SK-N-SH (cell line): ENCODE measurements at regions not wholly inside any gene's neighbourhood (a gene's known extent, or its start where the extent isn't known, plus 50 kb on each side); places are given as distances from the start of the nearest gene placed in this dataset.

ENCODE experiments used
- CTCF ChIA-PET: fragments of 300-600, 350-600 bp; formaldehyde crosslinking; extraction: SDS; loops from one replicate; lab custom pipeline; 2021; lab: Yijun Ruan, JAX
- POLR2A ChIA-PET: fragments of 350-600 bp; sonication (Branson Sonifier 250); formaldehyde crosslinking; extraction: SDS; loops from one replicate; lab custom pipeline; 2020; ENCODE audit warnings: antibody characterized with exemption, inconsistent platforms; lab: Yijun Ruan, JAX
- DNase-seq: peaks from one replicate; pipeline ENCODE4 v3.0.0; 2012
- H2AFZ ChIP-seq: fragments of 200-600 bp; sonication (generic); 2 replicates; pipeline ENCODE4 v1.8.1; 2016; ENCODE audit warnings: antibody characterized with exemption, mild to moderate bottlenecking, low read depth
- H3F3A ChIP-seq: fragments of 200-600 bp; sonication (generic); replicated peaks from 2 replicates; pipeline ENCODE3; 2016; ENCODE audit warnings: antibody characterized with exemption, mild to moderate bottlenecking; ENCODE audit not compliant: insufficient read depth
- H3K27ac ChIP-seq, 2 experiments: fragments of 200-500 bp in 1 of 2; fragments of 200-600 bp in 1 of 2; sonication (Bioruptor generic) in 1 of 2; sonication (generic), shearing (Covaris generic) in 1 of 2; 2 replicates each; pipeline versions ENCODE4 v1.5.1 to v1.6.1; 2014 to 2016; ENCODE audit warnings: low read depth in 2 of 2, inconsistent platforms in 1 of 2, low read length in 1 of 2, mild to moderate bottlenecking in 1 of 2, mixed read lengths in 1 of 2
- H3K27me3 ChIP-seq: fragments of 200-600 bp; sonication (generic), shearing (Covaris generic); 2 replicates; pipeline ENCODE4 v1.6.1; 2016; ENCODE audit warnings: mixed run types; ENCODE audit not compliant: insufficient read depth
- H3K36me3 ChIP-seq, 2 experiments: fragments of 200-500 bp in 1 of 2; fragments of 200-600 bp in 1 of 2; sonication (Bioruptor generic) in 1 of 2; sonication (generic) in 1 of 2; replicated peaks in 1 of 2; 2 replicates each; pipeline versions ENCODE3 to v1.5.1; 2014 to 2016; ENCODE audit warnings: low read length in 1 of 2, mild to moderate bottlenecking in 1 of 2; ENCODE audit not compliant: insufficient read depth in 2 of 2, control insufficient read depth in 1 of 2
- H3K4me1 ChIP-seq, 2 experiments: fragments of 200-500 bp in 1 of 2; fragments of 200-600 bp in 1 of 2; sonication (Bioruptor generic) in 1 of 2; sonication (generic), shearing (Covaris generic) in 1 of 2; 2 replicates each; pipeline versions ENCODE4 v1.5.1 to v1.6.1; 2014 to 2016; ENCODE audit warnings: low read depth in 1 of 2, low read length in 1 of 2, mixed run types in 1 of 2; ENCODE audit not compliant: insufficient read depth in 2 of 2, control insufficient read depth in 1 of 2
- H3K4me2 ChIP-seq: fragments of 200-600 bp; sonication (generic), shearing (Covaris generic); 2 replicates; pipeline ENCODE4 v1.6.1; 2017; ENCODE audit warnings: mixed run types
- H3K4me3 ChIP-seq, 2 experiments: fragments of 200-500 bp in 1 of 2; fragments of 200-600 bp in 1 of 2; sonication (Bioruptor generic) in 1 of 2; sonication (generic), shearing (Covaris generic) in 1 of 2; 2 replicates each; pipeline versions ENCODE4 v1.5.1 to v1.8.1; 2014 to 2016; ENCODE audit warnings: low read depth in 2 of 2, inconsistent platforms in 1 of 2, low read length in 1 of 2, mild to moderate bottlenecking in 1 of 2, mixed read lengths in 1 of 2, moderate library complexity in 1 of 2
- H3K79me2 ChIP-seq: fragments of 200-600 bp; sonication (generic); 2 replicates; pipeline ENCODE4 v1.8.1; 2017; ENCODE audit warnings: mild to moderate bottlenecking; ENCODE audit not compliant: insufficient read depth
- H3K9ac ChIP-seq: fragments of 200-600 bp; sonication (generic); 2 replicates; pipeline ENCODE4 v1.6.1; 2017; ENCODE audit warnings: mixed run types
- H3K9me2 ChIP-seq: fragments of 200-600 bp; sonication (generic); 2 replicates; pipeline ENCODE4 v1.6.1; 2017; ENCODE audit warnings: mixed run types
- H3K9me3 ChIP-seq: fragments of 200-600 bp; sonication (generic); 2 replicates; pipeline ENCODE4 v1.6.1; 2017; ENCODE audit warnings: mixed run types, mild to moderate bottlenecking, moderate library complexity
- H4K20me1 ChIP-seq: fragments of 200-600 bp; sonication (generic); 2 replicates; pipeline ENCODE4 v1.6.1; 2017; ENCODE audit warnings: mild to moderate bottlenecking, mixed run types; ENCODE audit not compliant: insufficient read depth
- CHD2 ChIP-seq: fragments of 150-350 bp; IDR thresholded peaks from 2 replicates; pipeline ENCODE4 v1.6.1; 2018; ENCODE audit warnings: low read length; ENCODE audit not compliant: partially characterized antibody
- CTCF ChIP-seq: fragments of 200-600 bp; sonication (generic); IDR thresholded peaks from 2 replicates; pipeline ENCODE4 v1.6.1; 2017; ENCODE audit warnings: antibody characterized with exemption, mild to moderate bottlenecking, moderate library complexity
- EP300 ChIP-seq, 2 experiments: IDR thresholded peaks; 2 replicates each; pipeline versions ENCODE4 v1.4.0 to v1.6.1; 2012; ENCODE audit warnings: borderline replicate concordance in 1 of 2, low read depth in 1 of 2, low read length in 1 of 2
- FOSL2 ChIP-seq: IDR thresholded peaks from 2 replicates; pipeline ENCODE4 v1.4.0; 2012; ENCODE audit warnings: low read depth, mild to moderate bottlenecking, moderate library complexity, borderline replicate concordance
- MAX ChIP-seq: IDR thresholded peaks from 2 replicates; pipeline ENCODE4 v1.4.0; 2012; ENCODE audit warnings: low read depth
- MEF2A ChIP-seq: IDR thresholded peaks from 2 replicates; pipeline ENCODE4 v1.4.0; 2012; ENCODE audit warnings: low read depth, borderline replicate concordance
- MXI1 ChIP-seq: IDR thresholded peaks from 2 replicates; pipeline ENCODE4 v1.6.1; 2012; ENCODE audit warnings: mild to moderate bottlenecking, low read depth, low read length, improper control_type of control experiment
- NRF1 ChIP-seq: IDR thresholded peaks from 2 replicates; pipeline ENCODE4 v1.6.1; 2012; ENCODE audit warnings: low read depth, mild to moderate bottlenecking, low read length
- POLR2AphosphoS5 ChIP-seq: IDR thresholded peaks from 2 replicates; pipeline ENCODE4 v1.6.1; 2012; ENCODE audit warnings: low read depth, low read length
- RCOR1 ChIP-seq: fragments of 150-350 bp; IDR thresholded peaks from 2 replicates; pipeline ENCODE4 v1.6.1; 2017; ENCODE audit warnings: antibody characterized with exemption, low read length
- REST ChIP-seq: IDR thresholded peaks from 2 replicates; pipeline ENCODE4 v1.6.1; 2012; ENCODE audit warnings: mild to moderate bottlenecking, low read depth, low read length, moderate library complexity
- RFX5 ChIP-seq: IDR thresholded peaks from 2 replicates; pipeline ENCODE4 v1.6.1; 2012; ENCODE audit warnings: mild to moderate bottlenecking, improper control_type of control experiment, low read length
- RXRA ChIP-seq: IDR thresholded peaks from 2 replicates; pipeline ENCODE4 v1.4.0; 2012; ENCODE audit warnings: low read depth, mild to moderate bottlenecking, borderline replicate concordance
- SIN3A ChIP-seq: IDR thresholded peaks from 2 replicates; pipeline ENCODE4 v1.6.1; 2012; ENCODE audit warnings: low read depth, mild to moderate bottlenecking, low read length, moderate library complexity, borderline replicate concordance
- TAF1 ChIP-seq: IDR thresholded peaks from 2 replicates; pipeline ENCODE4 v1.6.1; 2012; ENCODE audit warnings: low read depth, mild to moderate bottlenecking, low read length, moderate library complexity, borderline replicate concordance
- USF2 ChIP-seq: fragments of 150-350 bp; IDR thresholded peaks from 2 replicates; pipeline ENCODE4 v1.6.1; 2017; ENCODE audit warnings: antibody characterized with exemption, low read length, low read depth, borderline replicate concordance
- WGBS: methylation state at CpG from one replicate; pipeline ENCODE4 v1.1.6; 2017; ENCODE audit warnings: low lambda C conversion rate; 5-methylcytosine and 5-hydroxymethylcytosine counted together
- TF ChIP-seq, protein P1 (sequence below): IDR thresholded peaks from 2 replicates; pipeline ENCODE4 v1.4.0; 2012; ENCODE audit warnings: low read depth, borderline replicate concordance

GRCh38 chr13:90217275-90217674, 1130.2 kb upstream of the MIR17HG start:
- no peak overlapping the region for H3K4me2 ChIP-seq
- ChIA-PET CTCF (no interaction called here), POLR2A (no interaction called here)
- no peaks in the 10 kb centered on the region for H3K9me3 ChIP-seq
- H3K36me3 ChIP-seq, result no peaks in the 10 kb centered on the region
- no peak overlapping the region for H2AFZ ChIP-seq
- DNase-seq, result no peak
- H3K9ac ChIP-seq, result no peak overlapping the region
- H3K27me3 ChIP-seq, result no peaks in the 10 kb centered on the region
- no peak overlapping the region for H3K27ac ChIP-seq
- no peaks in the 10 kb centered on the region for H3K9me2 ChIP-seq
- no peaks in the 10 kb centered on the region for H3F3A ChIP-seq
- TF ChIP-seq MEF2A, result no peak
- TF ChIP-seq SIN3A, result no peak
- TF ChIP-seq FOSL2, result no peak
- no peak for TF ChIP-seq NRF1
- no peak for TF ChIP-seq RXRA
- TF ChIP-seq, protein P1, sequence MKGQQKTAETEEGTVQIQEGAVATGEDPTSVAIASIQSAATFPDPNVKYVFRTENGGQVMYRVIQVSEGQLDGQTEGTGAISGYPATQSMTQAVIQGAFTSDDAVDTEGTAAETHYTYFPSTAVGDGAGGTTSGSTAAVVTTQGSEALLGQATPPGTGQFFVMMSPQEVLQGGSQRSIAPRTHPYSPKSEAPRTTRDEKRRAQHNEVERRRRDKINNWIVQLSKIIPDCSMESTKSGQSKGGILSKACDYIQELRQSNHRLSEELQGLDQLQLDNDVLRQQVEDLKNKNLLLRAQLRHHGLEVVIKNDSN, result no peak
- no peak for TF ChIP-seq RFX5
- TF ChIP-seq CHD2, result no peak
- TF ChIP-seq MXI1, result no peak
- TF ChIP-seq CTCF, result no peak
- no peak for TF ChIP-seq USF2
- TF ChIP-seq MAX, result no peak
- no peak for TF ChIP-seq TAF1
- no peak for TF ChIP-seq EP300 (IDR thresholded peaks at IDR 0.05; ENCODE audit: borderline replicate concordance in 1 of 2, low read depth in 1 of 2, low read length in 1 of 2)
- TF ChIP-seq RCOR1, result no peak
- TF ChIP-seq REST, result no peak
- TF ChIP-seq POLR2AphosphoS5, result no peak
- no peaks in the 10 kb centered on the region for H4K20me1 ChIP-seq
- no peak overlapping the region for H3K4me3 ChIP-seq
- H3K79me2 ChIP-seq, result no peaks in the 10 kb centered on the region
- H3K4me1 ChIP-seq, result no peaks in the 10 kb centered on the region
- WGBS, result 47% methylated on average over 1 of the region's 1 CpG
